ENCODE measurements at regions not wholly inside any gene's neighbourhood (a gene's known extent, or its start where the extent isn't known, plus 50 kb on each side); places are given as distances from the start of the nearest gene placed in this dataset.

- TF ChIP-seq REST (IDR thresholded peaks at IDR 0.05; ENCODE audit: insufficient read depth in 1 of 2, low read depth in 2 of 2, low read length in 2 of 2), result no peak
- TF ChIP-seq POLR2AphosphoS5 (IDR thresholded peaks at IDR 0.05; ENCODE audit: low read depth, low read length), result no peak
- TF ChIP-seq SIN3A (IDR thresholded peaks at IDR 0.05; ENCODE audit: borderline replicate concordance, insufficient read depth, low read length), result no peak
- no peak for TF ChIP-seq FOXP2 (optimal IDR thresholded peaks at IDR 0.05; ENCODE audit: borderline replicate concordance, extremely low read depth, extremely low read length, insufficient read depth)
Measured at GRCh38 chr10:71083716-71083975, 128.7 kb upstream of the UNC5B start.

All from PFSK-1 (cell line).